B cell (primary cell): ENCODE measurements at regions not wholly inside any gene's neighbourhood (a gene's known extent, or its start where the extent isn't known, plus 50 kb on each side); places are given as distances from the start of the nearest gene placed in this dataset.

ENCODE experiments used
- ATAC-seq: fragments of 200-7000 bp; cut with Tn5 transposase; one replicate; pipeline ENCODE4 v1.10.0; 2021; ENCODE audit warnings: low read depth, mild to moderate bottlenecking, moderate number of reproducible peaks, moderate library complexity
- CTCF ChIA-PET: fragments of 350-600 bp; sonication (Branson Sonifier 250); formaldehyde crosslinking; loops from one replicate; lab custom pipeline; 2021; ENCODE audit warnings: antibody characterized with exemption, inconsistent platforms; lab: Charles Lee
- POLR2A ChIA-PET: fragments of 350-600 bp; sonication (Branson Sonifier 250); formaldehyde crosslinking; loops from one replicate; lab custom pipeline; 2021; ENCODE audit warnings: antibody characterized with exemption; lab: Charles Lee
- DNase-seq: peaks from one replicate; pipeline ENCODE4 v3.0.0; 2013
- H2AFZ ChIP-seq: 2 replicates; pipeline ENCODE4 v1.6.1; 2012; ENCODE audit warnings: mild to moderate bottlenecking, low read depth, low read length; ENCODE audit not compliant: insufficient read depth, poor library complexity, severe bottlenecking
- H3K27ac ChIP-seq, 2 donors: 1 replicate in 1 of 2; 2 replicates in 1 of 2; pipeline ENCODE4 v1.5.1; 2012 to 2013; ENCODE audit warnings: low read length in 2 of 2, mild to moderate bottlenecking in 2 of 2, moderate library complexity in 1 of 2
- H3K27me3 ChIP-seq, 4 experiments: fragments of 200-600 bp in 1 of 4; sonication (generic) in 1 of 4; replicated peaks in 1 of 4; 1 replicate in 2 of 4; 2 replicates in 2 of 4; pipeline versions ENCODE4 v1.6.1 to v1.7.0; 2013 to 2016; ENCODE audit warnings: low read length in 3 of 4, mild to moderate bottlenecking in 2 of 4, mixed read lengths in 1 of 4, moderate library complexity in 1 of 4; ENCODE audit not compliant: insufficient read depth in 4 of 4, control insufficient read depth in 3 of 4; ENCODE audit errors: control extremely low read depth in 1 of 4
- H3K36me3 ChIP-seq, 2 experiments: replicated peaks in 1 of 2; 1 replicate in 1 of 2; 2 replicates in 1 of 2; pipeline versions ENCODE4 v1.6.1 to v1.7.1; 2013; ENCODE audit warnings: low read length in 1 of 2; ENCODE audit not compliant: insufficient read depth in 2 of 2, control insufficient read depth in 1 of 2; ENCODE audit errors: control extremely low read depth in 1 of 2, extremely low read depth in 1 of 2
- H3K4me1 ChIP-seq, 2 donors: fragments of 200-600 bp in 1 of 2; sonication (generic) in 1 of 2; 1 replicate in 1 of 2; 2 replicates in 1 of 2; pipeline versions ENCODE4 v1.5.1 to v1.6.1; 2013 to 2017; ENCODE audit warnings: low read length in 2 of 2; ENCODE audit not compliant: control insufficient read depth in 2 of 2, insufficient read depth in 2 of 2
- H3K4me2 ChIP-seq: replicated peaks from 2 replicates; pipeline ENCODE3; 2012; ENCODE audit warnings: mild to moderate bottlenecking, low read depth, low read length; ENCODE audit not compliant: poor library complexity, severe bottlenecking
- H3K4me3 ChIP-seq, 5 experiments: fragments of 200-600 bp in 1 of 5; sonication (generic) in 1 of 5; 1 replicate in 3 of 5; 2 replicates in 2 of 5; pipeline versions ENCODE4 v1.5.1 to v1.7.0; 2011 to 2016; ENCODE audit warnings: low read length in 4 of 5, mild to moderate bottlenecking in 4 of 5, low read depth in 2 of 5, control low read depth in 1 of 5, moderate library complexity in 1 of 5; ENCODE audit not compliant: insufficient read depth in 1 of 5; ENCODE audit errors: control extremely low read depth in 1 of 5, extremely low read depth in 1 of 5
- H3K79me2 ChIP-seq: fragments of 200-600 bp; sonication (generic); one replicate; pipeline ENCODE4 v1.6.0; 2016; ENCODE audit warnings: low read length; ENCODE audit not compliant: control insufficient read depth, insufficient read depth
- H3K9ac ChIP-seq: fragments of 200-600 bp; sonication (generic); 2 replicates; pipeline ENCODE4 v1.6.1; 2017; ENCODE audit warnings: mild to moderate bottlenecking, low read length, moderate library complexity
- H3K9me3 ChIP-seq, 3 donors: one replicate each; pipeline versions ENCODE4 v1.6.1 to v1.7.1; 2013; ENCODE audit warnings: low read length in 2 of 3; ENCODE audit not compliant: control insufficient read depth in 2 of 3, insufficient read depth in 1 of 3; ENCODE audit errors: control extremely low read depth in 1 of 3
- H4K20me1 ChIP-seq: 2 replicates; pipeline ENCODE4 v1.6.0; 2012; ENCODE audit warnings: mild to moderate bottlenecking, low read length; ENCODE audit not compliant: insufficient read depth, control insufficient read depth, poor library complexity, severe bottlenecking
- H3K27ac Mint-ChIP-seq: one replicate; pipeline ENCODE4 v1.8.0; 2021; ENCODE audit warnings: mixed read lengths
- H3K27me3 Mint-ChIP-seq: one replicate; pipeline ENCODE4 v1.8.0; 2021; ENCODE audit warnings: mixed read lengths
- H3K4me1 Mint-ChIP-seq: one replicate; pipeline ENCODE4 v1.8.0; 2021; ENCODE audit warnings: mixed read lengths
- H3K4me3 Mint-ChIP-seq: one replicate; pipeline ENCODE4 v1.8.0; 2021; ENCODE audit warnings: mixed read lengths
- H3K9me3 Mint-ChIP-seq: one replicate; pipeline ENCODE4 v1.8.0; 2022; ENCODE audit warnings: mixed read lengths; ENCODE audit not compliant: insufficient read depth
- EZH2 ChIP-seq: IDR thresholded peaks from 2 replicates; pipeline ENCODE4 v1.6.1; 2012; ENCODE audit warnings: borderline replicate concordance, low read depth, mild to moderate bottlenecking, moderate library complexity, low read length; ENCODE audit not compliant: insufficient read depth, poor library complexity, severe bottlenecking
- WGBS: methylation state at CpG from one replicate; pipeline ENCODE4 v1.1.5; 2013; ENCODE audit warnings: missing lambda C conversion rate; ENCODE audit not compliant: insufficient coverage; 5-methylcytosine and 5-hydroxymethylcytosine counted together
- intact Hi-C: fragments of 100-400 bp; cut with micrococcal nuclease; formaldehyde crosslinking; loops from one replicate; pipeline ENCODE4 v1.10.0; 2022
- TF ChIP-seq, protein P1 (sequence below): fragments of 200-600 bp; IDR thresholded peaks from one replicate; pipeline ENCODE4 v1.8.0; 2022; ENCODE audit warnings: antibody characterized with exemption, mild to moderate bottlenecking

GRCh38 chr11:112543390-112543789 lies 282.7 kb upstream of the PLET1 start:
- no peaks in the 10 kb centered on the region for H3K4me1 Mint-ChIP-seq
- peaks cover 0 to 7% (median 3%) of the 10 kb centered on the region in 4 experiments for H3K27me3 ChIP-seq
- no peak overlapping the region for H3K4me3 Mint-ChIP-seq
- H3K27me3 Mint-ChIP-seq: peaks cover 3% of the 10 kb centered on the region
- no peaks in the 10 kb centered on the region for H3K9me3 Mint-ChIP-seq
- H4K20me1 ChIP-seq: no peaks in the 10 kb centered on the region
- DNase-seq (no peak), ATAC-seq (no peak)
- TF ChIP-seq, protein P1, sequence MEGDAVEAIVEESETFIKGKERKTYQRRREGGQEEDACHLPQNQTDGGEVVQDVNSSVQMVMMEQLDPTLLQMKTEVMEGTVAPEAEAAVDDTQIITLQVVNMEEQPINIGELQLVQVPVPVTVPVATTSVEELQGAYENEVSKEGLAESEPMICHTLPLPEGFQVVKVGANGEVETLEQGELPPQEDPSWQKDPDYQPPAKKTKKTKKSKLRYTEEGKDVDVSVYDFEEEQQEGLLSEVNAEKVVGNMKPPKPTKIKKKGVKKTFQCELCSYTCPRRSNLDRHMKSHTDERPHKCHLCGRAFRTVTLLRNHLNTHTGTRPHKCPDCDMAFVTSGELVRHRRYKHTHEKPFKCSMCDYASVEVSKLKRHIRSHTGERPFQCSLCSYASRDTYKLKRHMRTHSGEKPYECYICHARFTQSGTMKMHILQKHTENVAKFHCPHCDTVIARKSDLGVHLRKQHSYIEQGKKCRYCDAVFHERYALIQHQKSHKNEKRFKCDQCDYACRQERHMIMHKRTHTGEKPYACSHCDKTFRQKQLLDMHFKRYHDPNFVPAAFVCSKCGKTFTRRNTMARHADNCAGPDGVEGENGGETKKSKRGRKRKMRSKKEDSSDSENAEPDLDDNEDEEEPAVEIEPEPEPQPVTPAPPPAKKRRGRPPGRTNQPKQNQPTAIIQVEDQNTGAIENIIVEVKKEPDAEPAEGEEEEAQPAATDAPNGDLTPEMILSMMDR: no peak
- no peak for TF ChIP-seq EZH2
- H3K4me2 ChIP-seq: no peak overlapping the region
- no peak overlapping the region for H3K4me3 ChIP-seq
- H3K27ac Mint-ChIP-seq: no peak overlapping the region
- H3K79me2 ChIP-seq: no peaks in the 10 kb centered on the region
- no peaks in the 10 kb centered on the region for H3K9me3 ChIP-seq
- intact Hi-C loops: no loop called here
- no peak overlapping the region for H3K27ac ChIP-seq
- no peaks in the 10 kb centered on the region for H3K36me3 ChIP-seq
- H2AFZ ChIP-seq: no peak overlapping the region
- no peak overlapping the region for H3K9ac ChIP-seq
- 70% methylated on average over 2 of the region's 3 CpGs for WGBS
- H3K4me1 ChIP-seq: no peaks in the 10 kb centered on the region
- ChIA-PET CTCF (no interaction called here), POLR2A (no interaction called here)

- Histone ChIP-seq H3K79me2 (no peaks in the 10 kb centered on the region), H3K9me3 (no peaks in the 10 kb centered on the region), H3K4me2 (no peak overlapping the region), H3K27me3 (peaks cover 0 to 7% (median 0%) of the 10 kb centered on the region in 4 experiments), H3K36me3 (no peaks in the 10 kb centered on the region), H2AFZ (no peak overlapping the region), H3K4me3 (no peak overlapping the region), H3K27ac (no peak overlapping the region), H4K20me1 (no peaks in the 10 kb centered on the region), H3K9ac (no peak overlapping the region), H3K4me1 (no peaks in the 10 kb centered on the region)
- ChIA-PET POLR2A (no interaction called here), CTCF (interaction anchor here (1.6 kb wide), 1 partner anchor 10 kb away, joined by 4 read pairs; no protein-coding TSS in a partner anchor)
- Mint-ChIP-seq H3K9me3 (no peaks in the 10 kb centered on the region), H3K27ac (no peak overlapping the region), H3K4me3 (no peak overlapping the region), H3K27me3 (peaks cover 11% of the 10 kb centered on the region), H3K4me1 (no peaks in the 10 kb centered on the region)
- TF ChIP-seq, protein P1: no peak
- TF ChIP-seq EZH2: no peak
- intact Hi-C loops: no loop called here
- ATAC-seq: no peak
- no peak for DNase-seq
These were observed 288.0 kb upstream of the PLET1 start for GRCh38 chr11:112548641-112549040.
